ENCODE measurements at regions not wholly inside any gene's neighbourhood (a gene's known extent, or its start where the extent isn't known, plus 50 kb on each side); places are given as distances from the start of the nearest gene placed in this dataset.
"Not testable (repeated sequence)": the region's sequence is repeated elsewhere in the genome, so short reads cannot be mapped to it uniquely, and the experiment has no call there.

- H3K4me3 ChIP-seq (ENCODE audit: low read depth in 1 of 2, low read length in 2 of 2) = not testable (repeated sequence)
Observed at GRCh38 chr5:88615767-88616166, 267.2 kb downstream of the MEF2C start.

DNA sequence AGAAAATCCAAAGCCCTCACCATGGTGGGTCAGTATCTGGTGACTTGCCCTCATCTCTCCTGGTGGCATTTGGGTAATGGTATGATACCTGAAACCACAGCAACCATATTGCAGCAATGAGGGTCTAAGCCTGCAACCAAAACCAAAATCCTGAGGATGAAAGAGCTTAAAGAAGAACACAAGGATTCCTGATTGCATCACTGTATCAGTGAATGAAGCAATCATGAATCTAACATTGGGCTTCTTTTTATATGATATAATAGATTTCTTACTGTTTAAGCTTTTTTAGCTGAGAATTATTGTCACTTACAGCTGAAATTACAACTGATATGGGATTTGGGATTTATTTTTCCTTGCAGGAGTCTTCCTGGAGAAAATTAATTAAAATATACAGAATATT is 269.9 kb downstream of the MEF2C start:
- no peak for TF ChIP-seq EZH2 (IDR thresholded peaks at IDR 0.05; ENCODE audit: borderline replicate concordance, low read depth, low read length, severe bottlenecking)
- TF ChIP-seq CTCF (IDR thresholded peaks at IDR 0.05; ENCODE audit: borderline replicate concordance, extremely low read depth, low read length, poor library complexity, severe bottlenecking) = no peak
- no peak overlapping the region for H3K9ac ChIP-seq (ENCODE audit: low read depth, low read length)
- no peaks in the 10 kb centered on the region for H3K27me3 ChIP-seq (ENCODE audit: insufficient read depth, low read length, poor library complexity)
- H3K9me3 ChIP-seq (ENCODE audit: insufficient read depth, low read length, severe bottlenecking) = no peaks in the 10 kb centered on the region
- DNase-seq (no peak), ATAC-seq (ENCODE audit: insufficient read depth, low read depth) (no peak)
- no peaks in the 10 kb centered on the region for H3K4me1 ChIP-seq (ENCODE audit: insufficient read depth, low read length)
- H3K4me2 ChIP-seq (ENCODE audit: insufficient read depth, low read length) = no peak overlapping the region
- H3K27ac ChIP-seq (ENCODE audit: low read length) = no peak overlapping the region
- H2AFZ ChIP-seq (ENCODE audit: low read depth, low read length) = no peak overlapping the region
- no peaks in the 10 kb centered on the region for H3K79me2 ChIP-seq (ENCODE audit: insufficient read depth, low read length)
- no peak overlapping the region for H3K4me3 ChIP-seq (ENCODE audit: low read depth in 1 of 2, low read length in 2 of 2)
- no peaks in the 10 kb centered on the region for H4K20me1 ChIP-seq (ENCODE audit: insufficient read depth, low read length)
- no peaks in the 10 kb centered on the region for H3K36me3 ChIP-seq (ENCODE audit: insufficient read depth, low read length)

More at GRCh38 chr5:88615767-88616166, 267.2 kb downstream of the MEF2C start:
- not testable (repeated sequence) for H3K4me2 ChIP-seq (ENCODE audit: insufficient read depth, low read length); H3K9me3 ChIP-seq (ENCODE audit: insufficient read depth, low read length, severe bottlenecking); DNase-seq; H3K27me3 ChIP-seq (ENCODE audit: insufficient read depth, low read length, poor library complexity); H3K4me1 ChIP-seq (ENCODE audit: insufficient read depth, low read length); H2AFZ ChIP-seq (ENCODE audit: low read depth, low read length); H3K27ac ChIP-seq (ENCODE audit: low read length); H3K79me2 ChIP-seq (ENCODE audit: insufficient read depth, low read length); ATAC-seq (ENCODE audit: insufficient read depth, low read depth); H3K9ac ChIP-seq (ENCODE audit: low read depth, low read length); H3K36me3 ChIP-seq (ENCODE audit: insufficient read depth, low read length); H4K20me1 ChIP-seq (ENCODE audit: insufficient read depth, low read length)

GRCh38 chr5:88610586-88610985 is 272.4 kb downstream of the MEF2C start:
- Histone ChIP-seq H4K20me1 (ENCODE audit: insufficient read depth, low read length) (no peaks in the 10 kb centered on the region), H3K27me3 (ENCODE audit: insufficient read depth, low read length, poor library complexity) (no peaks in the 10 kb centered on the region), H3K79me2 (ENCODE audit: insufficient read depth, low read length) (no peaks in the 10 kb centered on the region), H3K9ac (ENCODE audit: low read depth, low read length) (no peak overlapping the region), H3K4me1 (ENCODE audit: insufficient read depth, low read length) (no peaks in the 10 kb centered on the region), H3K4me3 (ENCODE audit: low read depth in 1 of 2, low read length in 2 of 2) (no peak overlapping the region), H3K27ac (ENCODE audit: low read length) (no peak overlapping the region), H3K9me3 (ENCODE audit: insufficient read depth, low read length, severe bottlenecking) (no peaks in the 10 kb centered on the region), H3K4me2 (ENCODE audit: insufficient read depth, low read length) (no peak overlapping the region), H2AFZ (ENCODE audit: low read depth, low read length) (no peak overlapping the region), H3K36me3 (ENCODE audit: insufficient read depth, low read length) (no peaks in the 10 kb centered on the region)
- TF ChIP-seq EZH2 (IDR thresholded peaks at IDR 0.05; ENCODE audit: borderline replicate concordance, low read depth, low read length, severe bottlenecking) = no peak
- TF ChIP-seq CTCF (IDR thresholded peaks at IDR 0.05; ENCODE audit: borderline replicate concordance, extremely low read depth, low read length, poor library complexity, severe bottlenecking) = no peak
- DNase-seq (no peak), ATAC-seq (ENCODE audit: insufficient read depth, low read depth) (no peak)

DNA sequence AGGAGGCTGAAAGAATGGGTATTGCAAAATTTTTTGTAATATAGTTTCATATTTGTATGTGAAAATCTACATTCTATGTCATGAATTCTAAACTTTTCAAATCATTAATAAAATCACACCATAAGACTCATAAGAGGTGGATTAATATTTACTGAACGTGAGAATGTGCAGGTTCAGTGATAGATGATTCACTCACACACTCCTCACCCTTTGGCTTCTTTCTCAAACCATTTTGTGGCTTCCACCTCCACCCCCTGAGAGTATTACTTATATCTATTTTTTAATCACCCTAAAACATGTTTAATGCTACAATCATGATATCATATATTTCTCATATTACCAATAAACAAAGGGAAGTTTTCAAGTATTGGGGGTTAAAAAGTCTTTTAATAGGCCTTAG is 275.5 kb downstream of the MEF2C start:
- Histone ChIP-seq H3K27me3 (ENCODE audit: insufficient read depth, low read length, poor library complexity) (no peaks in the 10 kb centered on the region), H4K20me1 (ENCODE audit: insufficient read depth, low read length) (no peaks in the 10 kb centered on the region), H3K4me2 (ENCODE audit: insufficient read depth, low read length) (no peak overlapping the region), H3K9me3 (ENCODE audit: insufficient read depth, low read length, severe bottlenecking) (no peaks in the 10 kb centered on the region), H3K79me2 (ENCODE audit: insufficient read depth, low read length) (no peaks in the 10 kb centered on the region), H3K4me3 (ENCODE audit: low read depth in 1 of 2, low read length in 2 of 2) (no peak overlapping the region), H3K9ac (ENCODE audit: low read depth, low read length) (no peak overlapping the region), H2AFZ (ENCODE audit: low read depth, low read length) (no peak overlapping the region), H3K4me1 (ENCODE audit: insufficient read depth, low read length) (no peaks in the 10 kb centered on the region), H3K27ac (ENCODE audit: low read length) (no peak overlapping the region), H3K36me3 (ENCODE audit: insufficient read depth, low read length) (no peaks in the 10 kb centered on the region)
- ATAC-seq (ENCODE audit: insufficient read depth, low read depth) = no peak
- DNase-seq = no peak
- TF ChIP-seq CTCF (IDR thresholded peaks at IDR 0.05; ENCODE audit: borderline replicate concordance, extremely low read depth, low read length, poor library complexity, severe bottlenecking) (no peak), EZH2 (IDR thresholded peaks at IDR 0.05; ENCODE audit: borderline replicate concordance, low read depth, low read length, severe bottlenecking) (no peak)

All from DND-41 (cell line).